H1 (cell line): ENCODE measurements at regions not wholly inside any gene's neighbourhood (a gene's known extent, or its start where the extent isn't known, plus 50 kb on each side); places are given as distances from the start of the nearest gene placed in this dataset.

Experiments used
- EZH2 ChIP-seq: fragments of 200-600 bp; sonication (generic); IDR thresholded peaks from 2 replicates; pipeline ENCODE4 v1.7.1; 2012; ENCODE audit warnings: low read depth, mild to moderate bottlenecking, moderate library complexity, low read length, inconsistent platforms; ENCODE audit not compliant: severe bottlenecking
- RFX5 ChIP-seq: IDR thresholded peaks from 2 replicates; pipeline ENCODE4 v1.6.1; 2011; ENCODE audit warnings: low read depth, low read length, improper control_type of control experiment, borderline replicate concordance
- TEAD4 ChIP-seq: IDR thresholded peaks from 2 replicates; pipeline ENCODE4 v1.6.1; 2012; ENCODE audit warnings: low read depth, low read length, inconsistent platforms, mixed read lengths

DNA sequence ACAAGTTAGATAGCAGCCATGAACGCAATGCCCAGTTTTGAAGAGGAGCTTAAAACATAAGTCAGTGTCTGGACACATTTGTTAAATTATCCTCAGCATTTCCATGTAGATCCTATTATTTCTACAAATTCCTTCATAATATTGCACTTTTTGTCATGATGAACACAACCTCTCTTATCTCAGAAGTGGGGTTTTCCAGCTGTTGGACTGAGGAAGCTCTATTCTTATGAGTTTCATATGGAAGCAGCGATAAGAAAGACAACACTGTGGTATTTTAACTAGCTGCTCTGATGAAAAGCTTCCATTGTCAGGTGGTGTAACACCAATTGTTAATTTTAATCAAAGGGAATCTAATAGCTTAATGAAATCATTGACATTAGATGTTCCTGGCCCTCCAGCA lies 308.7 kb downstream of the GBA3 start:
- TF ChIP-seq TEAD4 (no peak), EZH2 (no peak), RFX5 (no peak)
